ENCODE measurements at regions not wholly inside any gene's neighbourhood (a gene's known extent, or its start where the extent isn't known, plus 50 kb on each side); places are given as distances from the start of the nearest gene placed in this dataset.
A peak's percentile ranks its signal among the peaks of the same experiment; 100 is the strongest.

GRCh38 chr4:155571184-155571944, 95.3 kb upstream of the GUCY1A1 start:
- peak; percentile 59 for DNase-seq
- Histone ChIP-seq H3F3A (replicated peaks; ENCODE audit: insufficient read depth) (no peaks in the 10 kb centered on the region), H3K79me2 (ENCODE audit: insufficient read depth) (no peaks in the 10 kb centered on the region), H3K27ac (ENCODE audit: low read depth in 2 of 2, low read length in 1 of 2) (peak overlapping the region in 1 of 2 experiments; percentile 67; a peak in 2 of 4 replicates), H3K9me3 (no peaks in the 10 kb centered on the region), H3K36me3 (replicated peaks in 1 of 2; ENCODE audit: control insufficient read depth in 1 of 2, insufficient read depth in 2 of 2, low read length in 1 of 2) (no peaks in the 10 kb centered on the region), H3K27me3 (ENCODE audit: insufficient read depth) (no peaks in the 10 kb centered on the region), H3K9me2 (no peaks in the 10 kb centered on the region), H4K20me1 (ENCODE audit: insufficient read depth) (no peaks in the 10 kb centered on the region), H3K9ac (no peak overlapping the region), H3K4me1 (ENCODE audit: control insufficient read depth in 1 of 2, insufficient read depth in 2 of 2, low read depth in 1 of 2, low read length in 1 of 2) (peaks cover 0 to 17% of the 10 kb centered on the region in 2 experiments; a peak in 2 of 4 replicates), H3K4me2 (no peak overlapping the region), H3K4me3 (ENCODE audit: low read depth in 2 of 2, low read length in 1 of 2) (no peak overlapping the region), H2AFZ (ENCODE audit: low read depth) (no peak overlapping the region)
- TF ChIP-seq PBX3 (IDR thresholded peaks at IDR 0.05) = no peak
- TF ChIP-seq RAD21 (IDR thresholded peaks at IDR 0.05; ENCODE audit: low read length) = peak; percentile 8; the same call in 1 of the 2 replicates
- TF ChIP-seq RCOR1 (IDR thresholded peaks at IDR 0.05; ENCODE audit: low read length) = peak; percentile 42; the same call in 1 of the 2 replicates
- TF ChIP-seq GATA2 (CRISPR knock-in tag; IDR thresholded peaks at IDR 0.05) = peak; percentile 14; the same call in 1 of the 2 replicates
- TF ChIP-seq MXI1 (IDR thresholded peaks at IDR 0.05; ENCODE audit: low read depth, low read length) = peak; percentile 18; the same call in 1 of the 2 replicates
- ChIA-PET POLR2A (no interaction called here), CTCF (interaction anchor here (1.2 to 1.3 kb wide), 2 partner anchors 11 to 20 kb away, joined by 3 read pairs; no protein-coding TSS in a partner anchor)
- 19% methylated on average over 1 of the region's 1 CpG for WGBS (ENCODE audit: low lambda C conversion rate)

- Histone ChIP-seq H3K36me3 (replicated peaks in 1 of 2; ENCODE audit: control insufficient read depth in 1 of 2, insufficient read depth in 2 of 2, low read length in 1 of 2) (no peaks in the 10 kb centered on the region), H4K20me1 (ENCODE audit: insufficient read depth) (no peaks in the 10 kb centered on the region), H3K4me3 (ENCODE audit: low read depth in 2 of 2, low read length in 1 of 2) (no peak overlapping the region), H3K4me1 (ENCODE audit: control insufficient read depth in 1 of 2, insufficient read depth in 2 of 2, low read depth in 1 of 2, low read length in 1 of 2) (peaks cover 0 to 17% of the 10 kb centered on the region in 2 experiments; a peak in 2 of 4 replicates), H3K9me3 (no peaks in the 10 kb centered on the region), H2AFZ (ENCODE audit: low read depth) (no peak overlapping the region), H3K9me2 (no peaks in the 10 kb centered on the region), H3K27ac (ENCODE audit: low read depth in 2 of 2, low read length in 1 of 2) (peak overlapping the region in 1 of 2 experiments; percentile 41; a peak in 1 of 4 replicates), H3K79me2 (ENCODE audit: insufficient read depth) (no peaks in the 10 kb centered on the region), H3K27me3 (ENCODE audit: insufficient read depth) (no peaks in the 10 kb centered on the region), H3K9ac (no peak overlapping the region), H3K4me2 (no peak overlapping the region), H3F3A (replicated peaks; ENCODE audit: insufficient read depth) (no peaks in the 10 kb centered on the region)
- 47% methylated on average over 2 of the region's 2 CpGs for WGBS (ENCODE audit: low lambda C conversion rate)
- no peak for TF ChIP-seq EP300 (IDR thresholded peaks at IDR 0.05; ENCODE audit: borderline replicate concordance in 1 of 2, low read depth in 1 of 2, low read length in 1 of 2)
- TF ChIP-seq TAF1 (IDR thresholded peaks at IDR 0.05; ENCODE audit: borderline replicate concordance, low read depth, low read length) = no peak
- ChIA-PET CTCF (interaction anchor here (1.1 to 1.3 kb wide), 2 partner anchors 10 to 42 kb away, joined by 3 to 5 read pairs; no protein-coding TSS in a partner anchor), POLR2A (no interaction called here)
- DNase-seq = no peak
These were observed 96.0 kb upstream of the GUCY1A1 start for GRCh38 chr4:155570661-155571060.

GRCh38 chr4:155569960-155570515, 96.6 kb upstream of the GUCY1A1 start:
- Histone ChIP-seq H3K9me3 (no peaks in the 10 kb centered on the region), H2AFZ (ENCODE audit: low read depth) (no peak overlapping the region), H3K4me3 (ENCODE audit: low read depth in 2 of 2, low read length in 1 of 2) (no peak overlapping the region), H3K9ac (no peak overlapping the region), H3K4me2 (no peak overlapping the region), H3K27ac (ENCODE audit: low read depth in 2 of 2, low read length in 1 of 2) (no peak overlapping the region), H3K36me3 (replicated peaks in 1 of 2; ENCODE audit: control insufficient read depth in 1 of 2, insufficient read depth in 2 of 2, low read length in 1 of 2) (no peaks in the 10 kb centered on the region), H3F3A (replicated peaks; ENCODE audit: insufficient read depth) (no peaks in the 10 kb centered on the region), H3K27me3 (ENCODE audit: insufficient read depth) (no peaks in the 10 kb centered on the region), H3K9me2 (no peaks in the 10 kb centered on the region), H3K79me2 (ENCODE audit: insufficient read depth) (no peaks in the 10 kb centered on the region), H4K20me1 (ENCODE audit: insufficient read depth) (no peaks in the 10 kb centered on the region), H3K4me1 (ENCODE audit: control insufficient read depth in 1 of 2, insufficient read depth in 2 of 2, low read depth in 1 of 2, low read length in 1 of 2) (peaks cover 0 to 17% of the 10 kb centered on the region in 2 experiments; a peak in 2 of 4 replicates)
- DNase-seq = no peak
- POLR2A ChIA-PET = no interaction called here
- CTCF ChIA-PET = interaction anchor here (1.1 to 1.3 kb wide), 2 partner anchors 10 to 41 kb away, joined by 3 to 5 read pairs; no protein-coding TSS in a partner anchor
- TF ChIP-seq CHD2 (IDR thresholded peaks at IDR 0.05; ENCODE audit: low read length, partially characterized antibody) = no peak
- no peak for TF ChIP-seq CTCF (IDR thresholded peaks at IDR 0.05)
- no peak for TF ChIP-seq ELF1 (IDR thresholded peaks at IDR 0.05)
- no peak for TF ChIP-seq TCF12 (IDR thresholded peaks at IDR 0.05)
- peak; percentile 32; the same call in 1 of the 2 replicates for TF ChIP-seq NFIC (IDR thresholded peaks at IDR 0.05; ENCODE audit: borderline replicate concordance)
- 23% methylated on average over 4 of the region's 4 CpGs for WGBS (ENCODE audit: low lambda C conversion rate)
